NCI-H187 (cell line): ENCODE measurements at regions not wholly inside any gene's neighbourhood (a gene's known extent, or its start where the extent isn't known, plus 50 kb on each side); places are given as distances from the start of the nearest gene placed in this dataset.
"Not testable (repeated sequence)": the region's sequence is repeated elsewhere in the genome, so short reads cannot be mapped to it uniquely, and the experiment has no call there.

Source experiments
- DNase-seq, 2 experiments: peaks; one replicate each; lab custom pipeline; 2025; lab: John Stamatoyannopoulos, UW

- no peak for DNase-seq
Measured at GRCh38 chr14:105952826-105953225, 426.4 kb downstream of the TMEM121 start.

- not testable (repeated sequence) for DNase-seq
Measured at GRCh38 chr14:105961625-105962024, 435.2 kb downstream of the TMEM121 start.

GRCh38 chr14:105962532-105962931 is 436.1 kb downstream of the TMEM121 start:
- DNase-seq = no peak

- no peak for DNase-seq
Measured at GRCh38 chr14:105968291-105968690, 441.9 kb downstream of the TMEM121 start.

GRCh38 chr14:105969026-105969425 is 442.6 kb downstream of the TMEM121 start:
- DNase-seq = not testable (repeated sequence)

- not testable (repeated sequence) for DNase-seq
Measured at GRCh38 chr14:105970821-105971220, 444.4 kb downstream of the TMEM121 start.

- DNase-seq = no peak
Measured at GRCh38 chr14:105971593-105972500, 445.5 kb downstream of the TMEM121 start.

GRCh38 chr14:105974902-105975301 is 448.5 kb downstream of the TMEM121 start:
- no peak for DNase-seq

- no peak for DNase-seq
Measured at GRCh38 chr14:105978618-105979295, 452.4 kb downstream of the TMEM121 start.

GRCh38 chr14:105979446-105979845 is 453.1 kb downstream of the TMEM121 start:
- no peak for DNase-seq

GRCh38 chr14:105980224-105980623 is 453.8 kb downstream of the TMEM121 start:
- no peak for DNase-seq

- DNase-seq = not testable (repeated sequence)
Measured at GRCh38 chr14:105981517-105982302, 455.3 kb downstream of the TMEM121 start.

- DNase-seq = no peak
Measured at GRCh38 chr14:105982664-105983063, 456.3 kb downstream of the TMEM121 start.

GRCh38 chr14:105986894-105987284 is 460.5 kb downstream of the TMEM121 start:
- no peak for DNase-seq

GRCh38 chr14:105987563-105987962 is 461.2 kb downstream of the TMEM121 start:
- no peak for DNase-seq

GRCh38 chr14:105989566-105990302 is 463.4 kb downstream of the TMEM121 start:
- no peak for DNase-seq

GRCh38 chr14:105991677-105992076 is 465.3 kb downstream of the TMEM121 start:
- not testable (repeated sequence) for DNase-seq

- DNase-seq = no peak
Measured at GRCh38 chr14:105993814-105994213, 467.4 kb downstream of the TMEM121 start.

GRCh38 chr14:105995011-105995710 is 468.8 kb downstream of the TMEM121 start:
- DNase-seq = not testable (repeated sequence)

- DNase-seq = not testable (repeated sequence)
Measured at GRCh38 chr14:105998597-105998996, 472.2 kb downstream of the TMEM121 start.
